NB4 (cell line): ENCODE measurements at regions not wholly inside any gene's neighbourhood (a gene's known extent, or its start where the extent isn't known, plus 50 kb on each side); places are given as distances from the start of the nearest gene placed in this dataset.
"Not testable (repeated sequence)": the region's sequence is repeated elsewhere in the genome, so short reads cannot be mapped to it uniquely, and the experiment has no call there.

ENCODE experiments used
- DNase-seq: peaks from one replicate; pipeline ENCODE4 v3.0.0; 2010; ENCODE audit warnings: low read depth
- H3K4me3 ChIP-seq: one replicate; pipeline ENCODE4 v1.5.1; 2011; ENCODE audit warnings: mild to moderate bottlenecking, low read depth, low read length, moderate library complexity
- MYC ChIP-seq: IDR thresholded peaks from 2 replicates; pipeline ENCODE4 v1.6.1; 2011; ENCODE audit warnings: low read depth, low read length
- POLR2A ChIP-seq: IDR thresholded peaks from 2 replicates; pipeline ENCODE4 v1.6.1; 2011; ENCODE audit warnings: mild to moderate bottlenecking; ENCODE audit not compliant: insufficient read length; ENCODE audit errors: extremely low read depth
- TF ChIP-seq, protein P1 (sequence below): IDR thresholded peaks from 2 replicates; pipeline ENCODE4 v1.6.1; 2011; ENCODE audit warnings: low read depth, low read length
- TF ChIP-seq, protein P2 (sequence below): IDR thresholded peaks from one replicate; pipeline ENCODE4 v1.5.1; 2012; ENCODE audit warnings: low read depth, low read length

DNA sequence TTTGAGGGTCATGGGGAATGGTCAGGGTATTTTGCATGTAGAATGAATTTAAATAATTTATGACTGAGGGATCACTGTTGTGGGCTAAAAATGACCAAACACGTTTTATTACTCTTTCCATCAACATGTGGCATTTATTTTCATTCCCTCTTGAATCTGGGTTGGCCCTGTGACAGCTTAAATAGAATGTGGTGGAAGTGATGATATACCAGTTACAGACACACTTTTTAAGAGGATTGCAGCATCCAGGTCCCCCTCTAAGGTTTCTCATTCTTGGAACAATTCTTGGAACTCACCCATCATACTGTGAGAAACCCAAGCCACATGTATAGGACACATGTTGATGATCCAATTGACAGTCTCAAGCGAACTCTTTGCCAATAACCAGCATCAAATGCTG, 272.4 kb downstream of the ETV1 start:
- no peak for DNase-seq
- H3K4me3 ChIP-seq, result no peak overlapping the region
- TF ChIP-seq, protein P1, sequence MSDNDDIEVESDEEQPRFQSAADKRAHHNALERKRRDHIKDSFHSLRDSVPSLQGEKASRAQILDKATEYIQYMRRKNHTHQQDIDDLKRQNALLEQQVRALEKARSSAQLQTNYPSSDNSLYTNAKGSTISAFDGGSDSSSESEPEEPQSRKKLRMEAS, result no peak
- TF ChIP-seq MYC (no peak), POLR2A (no peak)
- TF ChIP-seq, protein P2, sequence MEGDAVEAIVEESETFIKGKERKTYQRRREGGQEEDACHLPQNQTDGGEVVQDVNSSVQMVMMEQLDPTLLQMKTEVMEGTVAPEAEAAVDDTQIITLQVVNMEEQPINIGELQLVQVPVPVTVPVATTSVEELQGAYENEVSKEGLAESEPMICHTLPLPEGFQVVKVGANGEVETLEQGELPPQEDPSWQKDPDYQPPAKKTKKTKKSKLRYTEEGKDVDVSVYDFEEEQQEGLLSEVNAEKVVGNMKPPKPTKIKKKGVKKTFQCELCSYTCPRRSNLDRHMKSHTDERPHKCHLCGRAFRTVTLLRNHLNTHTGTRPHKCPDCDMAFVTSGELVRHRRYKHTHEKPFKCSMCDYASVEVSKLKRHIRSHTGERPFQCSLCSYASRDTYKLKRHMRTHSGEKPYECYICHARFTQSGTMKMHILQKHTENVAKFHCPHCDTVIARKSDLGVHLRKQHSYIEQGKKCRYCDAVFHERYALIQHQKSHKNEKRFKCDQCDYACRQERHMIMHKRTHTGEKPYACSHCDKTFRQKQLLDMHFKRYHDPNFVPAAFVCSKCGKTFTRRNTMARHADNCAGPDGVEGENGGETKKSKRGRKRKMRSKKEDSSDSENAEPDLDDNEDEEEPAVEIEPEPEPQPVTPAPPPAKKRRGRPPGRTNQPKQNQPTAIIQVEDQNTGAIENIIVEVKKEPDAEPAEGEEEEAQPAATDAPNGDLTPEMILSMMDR, result no peak

DNA sequence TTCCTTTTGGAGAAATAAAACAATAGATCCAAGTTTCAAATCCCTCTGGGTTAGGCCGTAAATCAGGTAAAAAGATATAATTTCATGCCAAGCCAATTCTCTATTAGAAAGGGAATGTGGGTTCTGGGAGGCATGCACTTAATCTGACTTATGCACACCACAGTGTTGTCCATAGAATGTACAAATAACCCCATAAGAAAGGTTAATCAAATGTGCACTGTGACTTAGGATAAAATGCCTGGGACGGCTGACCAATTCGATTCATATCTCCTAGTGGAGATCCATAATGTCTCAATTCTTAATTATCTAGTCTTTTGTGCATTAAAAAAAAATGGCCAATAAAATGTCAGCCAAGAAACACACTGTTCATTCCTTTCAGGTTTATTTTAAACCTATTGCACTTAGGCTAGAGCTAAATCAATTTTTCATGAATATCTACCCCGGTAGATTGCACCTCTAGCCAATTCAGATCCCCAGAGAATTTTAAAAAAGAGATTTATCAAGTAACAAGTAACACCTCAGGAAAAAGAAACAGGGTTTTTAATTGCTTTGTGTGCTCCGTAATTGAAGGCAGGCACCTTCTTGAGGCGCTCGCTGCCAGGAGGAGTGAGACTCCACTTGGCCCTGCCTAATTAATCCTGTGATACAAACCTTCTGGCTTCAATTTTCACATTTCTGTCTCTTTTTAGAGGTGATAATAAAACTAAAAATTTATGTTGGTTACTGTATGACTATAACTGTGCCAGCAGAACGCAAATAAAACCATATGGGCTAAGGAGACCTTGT, 265.1 kb downstream of the ETV1 start:
- no peak overlapping the region for H3K4me3 ChIP-seq
- TF ChIP-seq, protein P1, result no peak
- TF ChIP-seq, protein P2, result no peak
- TF ChIP-seq MYC (no peak), POLR2A (no peak)
- DNase-seq, result no peak

DNA sequence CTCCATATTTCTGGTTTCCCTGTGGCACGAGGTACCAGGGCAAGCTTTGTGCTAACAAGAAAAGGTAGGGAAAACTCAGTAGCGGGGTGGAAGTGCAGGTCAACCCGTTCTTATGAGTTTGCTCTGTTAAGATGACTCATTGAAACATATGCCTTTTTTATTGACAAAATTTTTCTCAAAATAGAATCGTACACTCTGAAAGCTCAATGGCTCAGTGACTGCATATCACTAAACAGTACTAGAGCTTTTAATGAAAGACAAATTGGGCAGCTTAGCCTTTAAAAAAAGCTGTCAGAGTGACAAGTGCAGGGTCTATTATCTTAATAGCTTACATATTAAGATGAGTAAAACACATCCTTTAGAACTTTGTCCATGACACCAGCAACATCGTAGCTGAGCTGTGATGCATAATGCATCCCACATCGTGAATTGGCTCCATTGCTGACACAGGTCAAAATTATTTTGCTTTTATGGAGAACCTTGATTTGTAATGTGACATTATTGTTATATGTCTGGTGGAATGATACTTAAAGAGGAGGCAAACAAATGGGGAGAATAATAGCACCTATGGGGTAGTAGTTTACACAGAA, 264.4 kb downstream of the ETV1 start:
- no peak overlapping the region for H3K4me3 ChIP-seq
- no peak for DNase-seq
- TF ChIP-seq, protein P1, result no peak
- TF ChIP-seq POLR2A (no peak), MYC (no peak)
- TF ChIP-seq, protein P2, result no peak

DNA sequence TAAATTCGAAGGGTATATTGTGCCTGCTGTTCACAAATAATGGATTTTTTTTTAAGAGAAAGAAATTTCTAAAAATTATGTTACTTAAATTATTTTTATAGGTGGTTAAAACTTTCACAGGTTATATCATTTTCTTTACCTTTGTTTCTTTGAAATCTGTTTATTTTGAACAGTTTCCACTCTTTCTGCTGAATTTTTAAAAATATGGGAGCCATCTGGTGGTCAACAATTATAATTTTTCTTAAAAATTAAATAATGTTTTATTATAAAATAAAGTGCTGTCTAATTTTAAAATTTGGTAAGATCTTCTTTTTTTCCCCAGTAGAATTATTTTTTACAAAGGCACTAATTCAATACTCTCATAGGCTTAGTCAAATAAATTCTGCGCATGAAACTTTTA, 263.9 kb downstream of the ETV1 start:
- no peak for DNase-seq
- no peak for TF ChIP-seq MYC
- TF ChIP-seq POLR2A, result no peak
- TF ChIP-seq, protein P2, result no peak
- TF ChIP-seq, protein P1, result no peak
- H3K4me3 ChIP-seq, result no peak overlapping the region

DNA sequence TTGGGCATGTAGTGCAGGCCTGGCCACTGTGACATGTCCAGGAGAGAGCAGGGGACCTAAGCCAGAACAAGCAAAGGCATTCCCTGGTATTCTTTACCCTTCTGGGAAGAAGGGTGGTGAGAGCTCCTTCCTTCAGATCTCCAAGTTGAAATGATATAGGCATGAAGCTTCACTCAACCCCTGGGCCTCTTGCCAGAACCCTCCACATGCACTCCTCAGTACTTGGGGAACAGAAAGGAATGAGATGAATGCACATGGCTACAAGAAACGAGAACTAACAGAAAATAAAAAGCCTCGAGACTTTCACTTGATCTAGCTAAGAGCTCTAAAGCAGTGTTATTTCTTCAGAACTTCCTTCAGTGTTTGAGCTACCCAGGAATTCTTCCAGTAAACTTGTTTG, 262.2 kb downstream of the ETV1 start:
- no peak for DNase-seq
- TF ChIP-seq POLR2A, result no peak
- no peak overlapping the region for H3K4me3 ChIP-seq

DNA sequence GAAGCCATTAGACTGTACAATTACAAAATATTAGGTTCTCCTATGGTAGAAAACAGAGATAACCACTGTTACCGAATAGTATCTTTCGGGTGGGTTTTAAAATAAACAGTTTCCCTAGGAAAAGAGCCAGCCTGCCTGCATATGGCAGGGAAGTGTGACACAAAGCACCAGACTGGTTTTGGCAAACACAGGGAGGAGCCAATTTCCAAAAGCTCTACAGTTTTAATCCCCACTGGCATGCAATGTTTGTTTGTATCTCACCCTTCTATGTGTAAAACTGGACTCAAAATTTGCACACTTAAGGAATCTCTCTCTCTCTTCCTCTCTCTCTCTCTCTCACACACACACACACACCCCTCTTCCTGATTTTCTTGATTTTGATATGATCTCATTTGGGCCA, 261.7 kb downstream of the ETV1 start:
- H3K4me3 ChIP-seq, result no peak overlapping the region
- no peak for DNase-seq
- TF ChIP-seq, protein P1, result no peak
- TF ChIP-seq MYC (no peak), POLR2A (no peak)
- TF ChIP-seq, protein P2, result no peak

DNA sequence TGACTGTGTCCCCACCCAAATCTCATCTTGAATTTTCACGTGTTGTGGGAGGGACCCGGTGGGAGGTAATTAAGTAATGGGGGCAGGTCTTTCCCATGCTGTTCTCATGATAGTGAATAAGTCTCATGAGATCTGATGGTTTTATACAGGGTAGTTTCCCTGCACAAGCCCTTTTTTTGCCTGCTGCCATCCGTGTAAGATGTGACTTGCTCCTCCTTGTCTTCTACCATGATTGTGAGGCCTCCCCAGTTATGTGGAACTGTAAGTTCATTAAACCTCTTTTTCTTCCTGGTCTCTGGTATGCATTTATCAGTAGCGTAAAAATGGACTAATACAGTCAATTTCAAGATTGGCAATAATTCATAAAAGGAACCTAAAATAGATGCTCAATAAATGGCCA, 261.0 kb downstream of the ETV1 start:
- H3K4me3 ChIP-seq, DNase-seq: not testable (repeated sequence)
